K562 (cell line): ENCODE measurements at regions not wholly inside any gene's neighbourhood (a gene's known extent, or its start where the extent isn't known, plus 50 kb on each side); places are given as distances from the start of the nearest gene placed in this dataset.

Experiments
- ATAC-seq: fragments of 200-7000 bp; cut with Tn5 transposase; 3 replicates; pipeline ENCODE4 v1.9.1; 2020; ENCODE audit warnings: moderate library complexity
- BruUV-seq: library from RNA; stranded (reverse); fragments of 400-500 nt; replicated peaks from 2 replicates; lab custom pipeline; 2021; lab: Mats Ljungman, UMichigan
- CTCF ChIA-PET: fragments of 300-600 bp; formaldehyde crosslinking; extraction: SDS; loops from one replicate; lab custom pipeline; 2021; ENCODE audit warnings: low intra/inter-chr PET ratio; lab: Yijun Ruan, JAX
- POLR2A ChIA-PET: fragments of 300-600, 350-650 bp; sonication (Branson Sonifier 250); formaldehyde crosslinking; extraction: SDS; loops from one replicate; lab custom pipeline; 2021; ENCODE audit warnings: antibody characterized with exemption, inconsistent platforms; lab: Yijun Ruan, JAX
- DNase-seq, 4 experiments: peaks; one replicate each; pipeline versions ENCODE4 v3.0.0 to v3.0.0-alpha.2; 2011 to 2018; ENCODE audit warnings: low spot score in 3 of 4, mixed read lengths in 3 of 4; ENCODE audit errors: extremely low read depth in 1 of 4
- FAIRE-seq: peaks from 2 replicates; lab custom pipeline; 2011; peaks lifted over from hg19 to GRCh38; lab: Jason Lieb, UNC
- H2AFZ ChIP-seq: 2 replicates; pipeline ENCODE4 v1.6.0; 2011; ENCODE audit warnings: low read depth, low read length, control low read depth, inconsistent platforms
- H3K27ac ChIP-seq: fragments of 200-600 bp; 3 replicates; pipeline ENCODE4 v1.8.0; 2011; ENCODE audit warnings: low read depth, mild to moderate bottlenecking, control low read depth, inconsistent platforms, low read length, moderate library complexity, mixed read lengths; ENCODE audit errors: extremely low read depth
- H3K27me3 ChIP-seq, 2 experiments: fragments of 300-600 bp in 1 of 2; 2 replicates in 1 of 2; 3 replicates in 1 of 2; pipeline versions ENCODE4 v1.6.0 to v1.8.0; 2011; ENCODE audit warnings: inconsistent platforms in 2 of 2, low read length in 2 of 2, mild to moderate bottlenecking in 1 of 2, mixed read lengths in 1 of 2, moderate library complexity in 1 of 2; ENCODE audit not compliant: control insufficient read depth in 2 of 2, insufficient read depth in 2 of 2
- H3K36me3 ChIP-seq: fragments of 300-600 bp; 3 replicates; pipeline ENCODE4 v1.8.0; 2011; ENCODE audit warnings: mild to moderate bottlenecking, low read length, inconsistent platforms; ENCODE audit not compliant: control insufficient read depth, insufficient read depth
- H3K4me1 ChIP-seq, 2 experiments: fragments of 200-600 bp in 1 of 2; replicated peaks in 1 of 2; 2 replicates in 1 of 2; 3 replicates in 1 of 2; pipeline versions ENCODE4 v1.5.1 to v1.8.0; 2011; ENCODE audit warnings: inconsistent platforms in 2 of 2, low read length in 2 of 2, mild to moderate bottlenecking in 1 of 2, mixed read lengths in 1 of 2, moderate library complexity in 1 of 2; ENCODE audit not compliant: control insufficient read depth in 2 of 2, insufficient read depth in 2 of 2
- H3K4me2 ChIP-seq: 2 replicates; pipeline ENCODE4 v1.6.1; 2011; ENCODE audit warnings: low read length, control low read depth, inconsistent platforms, mixed read lengths; ENCODE audit not compliant: insufficient read depth
- H3K4me3 ChIP-seq: fragments of 200-600 bp; sonication (generic), shearing (Covaris generic); 2 replicates; pipeline ENCODE4 v1.5.1; 2016; ENCODE audit warnings: control low read depth, inconsistent platforms
- H3K79me2 ChIP-seq: fragments of 200-600 bp; 3 replicates; pipeline ENCODE4 v1.8.0; 2011; ENCODE audit warnings: low read length, inconsistent platforms; ENCODE audit not compliant: control insufficient read depth, insufficient read depth
- H3K9ac ChIP-seq, 2 experiments: 2 replicates each; pipeline versions ENCODE4 v1.6.0 to v1.6.1; 2011; ENCODE audit warnings: low read depth in 2 of 2, low read length in 2 of 2, control low read depth in 1 of 2, inconsistent platforms in 1 of 2, mild to moderate bottlenecking in 1 of 2, mixed read lengths in 1 of 2; ENCODE audit not compliant: insufficient read depth in 1 of 2
- H3K9me1 ChIP-seq: one replicate; pipeline ENCODE4 v1.6.0; 2011; ENCODE audit warnings: inconsistent platforms, mild to moderate bottlenecking, low read length, moderate library complexity; ENCODE audit not compliant: control insufficient read depth, insufficient read depth
- H3K9me3 ChIP-seq: replicated peaks from 2 replicates; pipeline ENCODE4 v1.5.1; 2011; ENCODE audit warnings: low read depth, low read length, inconsistent platforms; ENCODE audit not compliant: control insufficient read depth, insufficient read depth
- H4K20me1 ChIP-seq: replicated peaks from 2 replicates; pipeline ENCODE4 v1.6.1; 2011; ENCODE audit warnings: low read length, inconsistent platforms, mixed read lengths; ENCODE audit not compliant: control insufficient read depth, insufficient read depth
- HLTF ChIP-seq: fragments of 450-650 bp; IDR thresholded peaks from 2 replicates; pipeline ENCODE4 v1.6.1; 2016
- ILK ChIP-seq: fragments of 450-650 bp; IDR thresholded peaks from 2 replicates; pipeline ENCODE4 v1.6.1; 2016; ENCODE audit warnings: missing genetic modification characterization, low read depth, mild to moderate bottlenecking, missing compliant biosample characterization, moderate library complexity, borderline replicate concordance
- MEF2D ChIP-seq: conservative IDR thresholded peaks from 2 replicates; pipeline ENCODE4 v1.6.1; 2016; ENCODE audit warnings: low read depth, missing genetic modification characterization, missing compliant biosample characterization
- NR1H2 ChIP-seq: sonication (generic); formaldehyde crosslinking; IDR thresholded peaks from 2 replicates; pipeline ENCODE4 v1.4.0; 2020; ENCODE audit warnings: mild to moderate bottlenecking, missing genetic modification reagents
- NUFIP1 ChIP-seq: fragments of 450-650 bp; IDR thresholded peaks from 2 replicates; pipeline ENCODE4 v1.6.1; 2018; ENCODE audit not compliant: partially characterized antibody
- WHSC1 ChIP-seq: IDR thresholded peaks from one replicate; pipeline ENCODE4 v1.6.1; 2012; ENCODE audit warnings: low read length, control low read depth, inconsistent platforms
- ZNF696 ChIP-seq: fragments of 250-450 bp; sonication (Bioruptor Pico); conservative IDR thresholded peaks from 2 replicates; pipeline ENCODE4 v1.4.0; 2020; ENCODE audit warnings: mild to moderate bottlenecking, moderate library complexity
- WGBS: fragments of 100-300 bp; shearing (Covaris generic); methylation state at CpG from one replicate; pipeline ENCODE4 v1.1.6; 2016; ENCODE audit warnings: low coverage, mixed read lengths; ENCODE audit not compliant: insufficient coverage; ENCODE audit errors: missing lambda C conversion rate; 5-methylcytosine and 5-hydroxymethylcytosine counted together
- in situ Hi-C: fragments of 300-500 bp; cut with MboI; formaldehyde crosslinking; loops from 4 replicates; pipeline ENCODE4 v1.15.0; 2018; ENCODE audit warnings: inconsistent platforms, mixed read lengths
- intact Hi-C: fragments of 100-400 bp; cut with micrococcal nuclease; formaldehyde crosslinking; loops from 2 replicates; pipeline ENCODE4 v1.14.2; 2022
- TF ChIP-seq, protein P1 (sequence below): sonication (generic); IDR thresholded peaks from 2 replicates; pipeline ENCODE4 v1.6.1; 2016
- TF ChIP-seq, protein P2 (sequence below): sonication (generic); formaldehyde crosslinking; IDR thresholded peaks from 2 replicates; pipeline ENCODE4 v1.8.0; 2023; ENCODE audit warnings: mild to moderate bottlenecking, missing genetic modification reagents
- TF ChIP-seq, protein P3 (sequence below): fragments of 250-450 bp; sonication (Bioruptor Pico); IDR thresholded peaks from 2 replicates; pipeline ENCODE4 v1.8.0; 2022; ENCODE audit warnings: moderate library complexity, mild to moderate bottlenecking, inconsistent platforms

DNA sequence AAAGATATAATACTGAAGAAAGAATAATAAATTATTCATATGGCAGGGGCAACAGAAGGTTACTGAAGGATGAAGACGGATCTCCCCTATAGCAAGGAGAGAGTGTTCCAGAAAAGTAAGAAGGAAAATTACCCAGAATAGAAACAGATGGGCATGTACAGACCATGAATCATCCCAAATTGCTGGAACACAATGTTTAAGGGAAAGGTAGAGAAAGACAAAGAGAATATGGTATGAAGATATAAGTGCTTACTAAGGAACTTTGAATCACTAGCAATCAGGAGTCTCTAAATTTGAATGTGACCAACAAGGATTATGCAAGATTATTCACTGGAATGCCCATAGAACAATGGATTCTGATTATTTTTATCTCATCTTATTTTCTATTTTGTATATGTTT, 375.4 kb downstream of the COL11A1 start:
- Histone ChIP-seq H3K9ac (no peak overlapping the region), H3K9me1 (no peaks in the 10 kb centered on the region), H3K36me3 (no peaks in the 10 kb centered on the region), H3K79me2 (no peaks in the 10 kb centered on the region), H3K27ac (no peak overlapping the region), H3K4me3 (no peak overlapping the region), H2AFZ (no peak overlapping the region), H3K9me3 (no peaks in the 10 kb centered on the region), H3K4me1 (no peaks in the 10 kb centered on the region), H4K20me1 (no peaks in the 10 kb centered on the region), H3K4me2 (no peak overlapping the region), H3K27me3 (no peaks in the 10 kb centered on the region)
- ATAC-seq (no peak), FAIRE-seq (no peak), DNase-seq (no peak)
- intact Hi-C loops, result no loop called here
- WGBS, result 7% methylated on average over 1 of the region's 1 CpG
- TF ChIP-seq, protein P1, sequence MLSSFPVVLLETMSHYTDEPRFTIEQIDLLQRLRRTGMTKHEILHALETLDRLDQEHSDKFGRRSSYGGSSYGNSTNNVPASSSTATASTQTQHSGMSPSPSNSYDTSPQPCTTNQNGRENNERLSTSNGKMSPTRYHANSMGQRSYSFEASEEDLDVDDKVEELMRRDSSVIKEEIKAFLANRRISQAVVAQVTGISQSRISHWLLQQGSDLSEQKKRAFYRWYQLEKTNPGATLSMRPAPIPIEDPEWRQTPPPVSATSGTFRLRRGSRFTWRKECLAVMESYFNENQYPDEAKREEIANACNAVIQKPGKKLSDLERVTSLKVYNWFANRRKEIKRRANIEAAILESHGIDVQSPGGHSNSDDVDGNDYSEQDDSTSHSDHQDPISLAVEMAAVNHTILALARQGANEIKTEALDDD, result no peak
- TF ChIP-seq, protein P2, sequence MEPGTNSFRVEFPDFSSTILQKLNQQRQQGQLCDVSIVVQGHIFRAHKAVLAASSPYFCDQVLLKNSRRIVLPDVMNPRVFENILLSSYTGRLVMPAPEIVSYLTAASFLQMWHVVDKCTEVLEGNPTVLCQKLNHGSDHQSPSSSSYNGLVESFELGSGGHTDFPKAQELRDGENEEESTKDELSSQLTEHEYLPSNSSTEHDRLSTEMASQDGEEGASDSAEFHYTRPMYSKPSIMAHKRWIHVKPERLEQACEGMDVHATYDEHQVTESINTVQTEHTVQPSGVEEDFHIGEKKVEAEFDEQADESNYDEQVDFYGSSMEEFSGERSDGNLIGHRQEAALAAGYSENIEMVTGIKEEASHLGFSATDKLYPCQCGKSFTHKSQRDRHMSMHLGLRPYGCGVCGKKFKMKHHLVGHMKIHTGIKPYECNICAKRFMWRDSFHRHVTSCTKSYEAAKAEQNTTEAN (CRISPR knock-in tag), result no peak
- TF ChIP-seq, protein P3, sequence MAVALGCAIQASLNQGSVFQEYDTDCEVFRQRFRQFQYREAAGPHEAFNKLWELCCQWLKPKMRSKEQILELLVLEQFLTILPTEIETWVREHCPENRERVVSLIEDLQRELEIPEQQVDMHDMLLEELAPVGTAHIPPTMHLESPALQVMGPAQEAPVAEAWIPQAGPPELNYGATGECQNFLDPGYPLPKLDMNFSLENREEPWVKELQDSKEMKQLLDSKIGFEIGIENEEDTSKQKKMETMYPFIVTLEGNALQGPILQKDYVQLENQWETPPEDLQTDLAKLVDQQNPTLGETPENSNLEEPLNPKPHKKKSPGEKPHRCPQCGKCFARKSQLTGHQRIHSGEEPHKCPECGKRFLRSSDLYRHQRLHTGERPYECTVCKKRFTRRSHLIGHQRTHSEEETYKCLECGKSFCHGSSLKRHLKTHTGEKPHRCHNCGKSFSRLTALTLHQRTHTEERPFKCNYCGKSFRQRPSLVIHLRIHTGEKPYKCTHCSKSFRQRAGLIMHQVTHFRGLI (CRISPR knock-in tag), result no peak
- TF ChIP-seq MEF2D (no peak), NR1H2 (CRISPR knock-in tag) (no peak), HLTF (no peak), ZNF696 (no peak), WHSC1 (no peak), NUFIP1 (no peak), ILK (tag) (no peak)
- ChIA-PET CTCF (no interaction called here), POLR2A (no interaction called here)
- no TSS peak for BruUV-seq
- in situ Hi-C loops, result no loop called here
